ENCODE measurements at regions not wholly inside any gene's neighbourhood (a gene's known extent, or its start where the extent isn't known, plus 50 kb on each side); places are given as distances from the start of the nearest gene placed in this dataset.
"Not testable (repeated sequence)": the region's sequence is repeated elsewhere in the genome, so short reads cannot be mapped to it uniquely, and the experiment has no call there.

DNA sequence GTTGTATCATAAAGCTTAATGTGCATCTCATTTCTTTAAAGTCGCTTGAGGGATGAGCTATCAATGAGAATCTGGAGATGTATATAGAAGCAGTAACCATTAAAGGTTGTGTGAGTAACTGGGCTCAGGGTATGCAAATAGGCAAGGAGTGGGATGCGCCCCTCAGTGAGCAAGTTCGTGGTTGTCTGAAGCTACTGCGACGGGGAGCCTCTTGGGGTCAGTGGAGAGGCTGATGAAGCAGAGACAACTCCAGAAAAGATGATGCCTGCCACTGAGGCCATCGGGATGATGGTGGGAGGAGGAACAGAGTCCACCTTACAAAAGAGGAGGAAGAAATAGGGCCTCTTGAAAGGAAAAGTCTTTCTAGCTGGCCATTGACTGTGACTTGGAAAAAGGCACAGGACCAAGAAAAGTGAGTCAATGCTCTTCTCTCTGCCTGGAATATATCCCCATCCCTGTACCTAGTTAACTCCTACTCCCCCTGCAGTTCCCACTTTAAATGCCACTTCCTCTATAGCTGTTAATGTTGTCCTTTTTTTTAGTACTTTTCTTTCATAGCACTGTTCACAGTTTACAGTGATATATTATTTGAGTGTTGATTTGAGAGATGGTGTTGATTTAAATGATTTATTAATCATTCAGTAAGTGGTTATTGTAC lies 51.4 kb upstream of the LSM6 start:
- DNase-seq, result peak; percentile 9

DNA sequence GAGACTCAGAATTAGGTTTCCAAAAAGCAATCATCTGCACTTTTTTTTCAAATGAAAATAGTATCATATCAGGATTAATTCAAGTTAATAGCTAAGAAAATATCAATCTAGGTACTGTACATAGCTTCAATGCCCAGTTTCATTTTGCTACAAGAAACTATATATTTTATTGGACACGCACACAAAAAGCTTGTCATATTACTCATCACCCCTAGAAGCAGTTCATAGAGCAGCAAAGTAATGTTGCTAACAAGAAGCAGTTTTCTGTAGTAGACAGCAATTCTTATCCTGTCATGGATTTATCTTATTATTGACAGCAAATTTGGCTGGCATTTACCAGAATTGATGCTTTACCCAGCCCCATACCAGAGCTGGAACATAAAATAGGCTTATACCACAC lies 52.3 kb upstream of the LSM6 start:
- DNase-seq, result no peak

DNA sequence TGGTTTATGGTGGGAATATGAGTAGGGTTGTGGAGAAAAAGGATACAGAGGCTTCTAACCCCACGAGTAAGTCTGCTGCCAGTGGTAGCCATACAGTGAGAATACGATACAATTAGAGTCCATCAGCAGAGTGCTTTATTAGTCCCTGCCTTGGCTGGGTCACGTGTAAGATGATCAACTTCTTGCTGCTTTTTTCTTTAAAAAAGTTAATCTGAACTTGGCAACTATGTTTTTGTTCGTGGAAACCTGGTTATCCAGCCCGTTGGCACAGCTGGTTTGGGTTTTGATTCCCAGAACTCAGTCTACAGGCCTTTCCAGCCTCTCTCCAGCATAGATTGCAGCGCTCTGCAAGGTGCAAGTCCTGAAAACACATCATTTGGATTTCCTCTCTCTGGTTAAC lies 53.1 kb upstream of the LSM6 start:
- no peak for DNase-seq

DNA sequence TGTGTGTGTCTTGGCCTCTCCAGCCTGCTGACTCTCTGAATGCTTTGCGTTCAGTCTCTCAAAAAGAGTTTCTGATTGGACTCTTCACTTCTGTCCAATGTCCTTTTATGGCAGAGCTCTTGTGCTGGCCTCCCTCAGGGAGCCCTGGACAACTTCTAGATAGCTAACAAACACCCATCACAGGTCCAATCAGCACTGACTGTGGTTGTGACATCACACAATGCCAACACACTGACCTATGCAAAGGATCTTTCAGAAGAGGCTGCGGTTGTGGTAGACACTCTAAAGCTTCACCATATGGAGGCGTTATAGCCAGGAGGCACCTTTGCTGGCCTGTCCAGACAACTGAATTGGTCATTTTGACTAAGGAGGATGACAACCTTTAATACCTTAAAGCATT lies 53.8 kb upstream of the LSM6 start:
- no peak for DNase-seq

DNA sequence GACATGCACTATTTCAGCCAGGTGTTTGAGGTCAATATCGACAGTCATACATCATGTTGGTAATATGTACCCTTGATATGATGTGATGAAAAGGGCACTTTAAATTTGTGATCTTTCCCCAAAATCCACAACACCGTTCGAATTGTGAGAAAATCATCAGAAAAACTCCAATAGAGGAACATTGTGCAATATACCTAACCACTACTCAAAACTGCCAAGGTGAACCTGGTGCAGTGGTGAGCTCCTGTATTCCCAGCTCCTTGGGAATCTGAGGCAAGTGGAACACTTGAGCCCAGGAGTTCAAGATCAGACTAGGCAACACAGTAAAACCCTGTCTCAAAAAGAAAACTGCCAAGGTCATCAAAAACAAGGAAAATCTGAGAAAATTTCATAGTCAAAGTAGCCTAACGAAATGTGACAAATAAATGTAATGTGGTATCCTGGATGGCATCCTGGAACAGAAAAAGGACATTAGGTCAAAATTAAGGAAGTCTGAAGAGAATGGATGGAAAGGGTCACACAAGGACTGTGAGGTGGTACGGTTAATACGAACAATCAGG lies 55.6 kb upstream of the LSM6 start:
- DNase-seq, result no peak

DNA sequence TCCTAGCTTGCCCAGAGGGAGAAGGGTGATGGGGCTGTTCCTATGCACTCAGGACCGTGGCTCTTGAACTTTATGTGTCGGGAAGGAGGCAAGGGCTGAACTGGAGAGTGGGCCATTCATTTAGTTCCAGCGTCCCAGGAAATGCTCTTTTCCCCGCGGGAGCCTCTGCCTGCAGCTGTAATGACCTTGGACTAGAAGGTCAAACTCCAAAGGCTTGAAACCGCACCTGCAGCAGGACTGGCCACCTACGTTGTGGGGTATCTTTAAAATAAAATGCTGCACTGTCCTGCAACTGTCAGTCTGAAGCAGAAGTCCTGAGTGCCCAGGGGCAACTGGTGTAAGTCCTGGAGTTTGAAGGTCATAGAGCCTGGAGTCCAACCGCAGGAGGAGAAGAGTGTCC lies 61.5 kb upstream of the LSM6 start:
- no peak for DNase-seq

DNA sequence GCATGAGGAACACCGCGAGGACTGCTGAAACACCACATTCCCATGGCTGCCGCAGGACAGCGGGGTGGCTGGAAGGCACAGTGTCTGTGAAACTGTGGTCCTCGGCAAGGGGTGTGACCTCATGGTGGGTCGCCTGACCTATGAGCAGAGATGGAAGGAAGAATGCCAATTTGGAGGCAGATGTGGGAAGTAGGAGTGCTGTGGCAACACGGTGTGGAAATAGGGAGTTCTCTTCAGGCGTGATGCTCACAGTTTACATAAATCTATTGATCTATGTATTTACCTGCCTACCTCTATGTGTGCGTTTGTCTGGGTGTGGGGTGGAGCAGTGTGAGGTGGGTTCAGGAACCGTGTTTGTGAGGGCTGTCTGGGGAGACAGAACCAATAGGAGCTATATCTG lies 62.3 kb upstream of the LSM6 start:
- DNase-seq, result no peak

DNA sequence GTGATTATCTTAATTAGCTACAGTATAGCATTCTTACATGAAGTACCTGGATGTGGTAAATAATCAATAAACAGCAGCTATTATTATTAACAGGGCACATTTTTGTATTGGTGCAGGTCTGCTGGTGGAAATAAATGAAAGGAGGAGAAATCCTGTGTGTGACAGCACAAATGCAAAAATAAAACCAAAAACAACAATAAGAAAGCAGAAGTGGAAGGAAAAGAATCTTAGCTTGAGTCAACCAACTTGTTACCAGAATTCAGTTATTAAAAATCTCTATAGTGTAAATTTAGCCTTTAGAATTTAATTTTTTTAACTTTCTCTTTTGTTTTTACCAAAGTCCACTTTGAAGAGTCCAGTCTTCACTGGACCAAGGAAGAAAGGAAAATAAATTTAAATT lies 63.1 kb upstream of the LSM6 start:
- DNase-seq, result no peak

DNA sequence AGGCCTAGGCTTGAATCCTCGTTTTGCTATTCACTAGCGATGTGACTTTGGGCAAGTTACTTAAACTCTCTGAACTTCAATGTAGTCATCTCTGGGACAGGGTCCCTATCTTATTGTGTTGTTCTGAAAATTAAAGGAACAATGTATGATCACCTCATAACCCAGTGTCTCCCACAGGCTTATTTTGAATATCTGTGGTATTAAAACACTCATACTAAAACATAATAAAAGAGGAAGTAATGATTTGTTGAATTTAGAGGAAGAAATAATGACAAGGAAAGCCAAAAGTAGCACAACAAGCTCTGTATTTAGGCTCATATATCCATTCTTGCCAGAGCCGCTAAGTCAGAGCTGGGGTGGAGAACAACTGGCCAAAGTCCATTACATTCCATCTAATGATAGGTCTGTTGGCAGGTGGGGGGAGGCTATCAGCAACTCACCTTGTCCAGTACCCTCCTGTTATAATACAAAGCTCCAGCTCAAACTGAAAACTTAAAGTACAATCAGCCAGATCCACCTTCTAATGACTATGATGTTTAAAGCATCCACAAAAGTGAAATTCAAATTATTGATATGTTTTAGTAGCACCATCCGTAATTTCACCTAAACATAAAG lies 64.5 kb upstream of the LSM6 start:
- no peak for DNase-seq

DNA sequence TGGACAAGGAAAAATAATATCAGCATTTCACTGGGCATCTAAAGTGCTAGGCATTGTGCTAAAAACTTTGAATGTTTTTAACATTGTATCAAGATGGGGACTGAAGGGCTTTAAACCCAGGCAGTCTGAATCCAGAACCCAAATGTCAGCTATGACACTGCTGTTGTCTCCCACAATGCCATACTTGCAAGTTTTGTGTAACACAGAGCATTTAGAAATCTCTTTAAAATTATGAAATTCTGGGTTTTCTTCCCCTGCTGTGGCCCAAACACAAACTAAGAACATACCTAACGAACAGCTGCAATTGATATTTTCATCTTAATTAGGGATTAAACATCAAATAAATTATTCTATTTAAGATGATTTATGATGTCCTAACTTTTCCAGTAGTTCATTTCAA lies 66.8 kb upstream of the LSM6 start:
- no peak for DNase-seq

DNA sequence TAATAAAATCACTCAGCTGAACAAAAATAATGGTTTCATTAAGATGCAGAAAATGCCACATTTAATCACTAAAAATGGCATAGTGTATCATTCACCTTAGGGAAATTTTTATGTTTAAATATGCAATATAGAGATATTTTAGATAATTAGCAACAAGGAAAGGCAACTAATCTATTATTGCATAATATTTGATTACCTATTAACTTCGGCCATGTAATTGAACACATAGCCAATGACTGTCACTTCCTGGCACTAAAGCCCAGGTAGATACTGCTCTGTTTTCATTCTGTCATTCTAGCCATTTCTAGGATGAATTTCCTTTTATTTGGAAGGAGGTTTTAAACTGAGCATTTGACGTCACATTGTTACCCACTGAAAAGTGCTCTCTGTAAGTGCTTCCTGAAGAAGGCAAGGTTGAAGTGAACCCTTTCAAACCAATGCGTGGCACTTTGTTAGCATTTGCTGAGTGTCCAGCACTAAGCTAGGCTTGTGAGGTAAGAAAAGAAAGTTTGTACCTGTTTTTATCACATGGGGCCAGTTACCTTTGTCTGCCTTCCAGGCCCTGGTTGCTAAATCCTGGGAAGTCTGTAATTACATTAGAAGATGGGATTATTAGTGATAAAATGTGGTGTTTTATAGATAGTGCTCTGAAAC lies 67.8 kb upstream of the LSM6 start:
- DNase-seq, result no peak

DNA sequence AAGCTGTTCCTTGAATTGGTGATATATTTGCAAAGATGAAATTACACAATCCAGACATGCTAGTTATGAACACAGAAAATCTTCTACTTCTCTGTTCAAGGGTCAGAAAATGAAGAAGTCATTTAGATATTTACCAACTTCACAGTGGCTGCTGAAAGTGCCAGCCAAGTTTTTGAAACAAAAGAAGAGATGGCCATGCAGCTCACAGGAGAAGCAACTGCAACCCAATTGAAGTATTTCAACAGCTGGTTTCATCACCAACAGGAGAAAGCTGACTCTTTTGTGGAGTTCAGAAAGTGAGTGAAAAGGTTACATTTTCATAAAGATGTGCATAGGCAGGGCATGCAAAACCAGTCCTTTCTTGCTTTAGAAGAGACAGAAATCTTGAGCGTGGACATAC lies 70.1 kb upstream of the LSM6 start:
- no peak for DNase-seq

DNA sequence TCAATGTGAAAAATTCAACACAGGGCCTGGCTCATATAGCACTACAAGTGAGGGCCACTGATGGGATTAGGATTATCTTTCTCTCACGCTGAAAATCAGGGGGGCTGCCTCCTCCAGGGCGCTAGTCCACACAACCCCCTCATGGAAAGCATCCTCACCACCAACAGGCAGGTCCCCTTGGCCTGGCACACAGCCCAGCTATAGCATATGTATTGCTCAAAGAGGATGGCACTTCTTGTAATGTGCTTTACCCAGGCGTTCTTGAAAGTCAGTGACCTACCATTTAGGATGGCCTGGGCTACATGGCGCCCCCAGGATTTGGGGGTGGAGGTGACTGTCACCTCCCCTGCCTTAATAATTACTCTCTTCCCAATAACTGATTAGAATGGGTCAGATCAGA lies 71.0 kb upstream of the LSM6 start:
- DNase-seq, result no peak

DNA sequence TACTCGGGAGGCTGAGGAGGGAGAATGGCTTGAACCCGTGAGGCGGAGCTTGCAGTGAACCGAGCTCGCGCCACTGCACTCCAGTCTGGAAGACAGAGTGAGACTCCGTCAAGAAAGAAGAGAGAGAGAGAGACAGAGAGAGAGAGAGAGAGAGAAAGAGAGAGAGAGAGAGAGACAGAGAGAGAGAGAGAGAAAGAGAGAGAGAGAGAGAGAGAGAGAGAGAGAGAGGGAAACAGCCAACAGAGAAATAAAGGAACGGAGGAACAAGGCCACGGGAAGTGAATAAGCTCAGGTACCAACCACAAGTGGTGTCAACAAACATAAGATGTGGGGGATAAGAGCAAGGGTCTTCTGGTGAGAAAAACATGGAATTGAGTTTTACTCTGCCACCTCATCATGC lies 71.5 kb upstream of the LSM6 start:
- not testable (repeated sequence) for DNase-seq

DNA sequence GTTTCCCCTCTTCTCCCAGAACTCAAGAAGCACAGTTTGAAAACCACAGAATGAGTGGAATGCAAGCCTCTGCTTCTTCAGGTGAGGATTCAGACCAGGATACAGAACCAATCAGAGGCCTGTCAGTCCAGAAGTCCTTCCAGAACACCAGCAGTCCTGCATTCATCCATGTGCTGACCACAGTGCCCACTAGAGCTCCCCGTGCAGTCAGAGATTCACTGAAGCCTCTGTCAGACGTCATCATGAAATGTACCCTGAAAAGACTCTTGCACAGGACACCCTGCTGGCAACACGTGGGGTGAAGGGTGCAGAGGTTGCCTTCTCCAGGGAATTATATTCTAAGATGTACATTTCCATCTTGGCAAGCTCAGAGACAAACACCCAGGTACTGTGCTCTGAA lies 75.9 kb upstream of the LSM6 start:
- no peak for DNase-seq

DNA sequence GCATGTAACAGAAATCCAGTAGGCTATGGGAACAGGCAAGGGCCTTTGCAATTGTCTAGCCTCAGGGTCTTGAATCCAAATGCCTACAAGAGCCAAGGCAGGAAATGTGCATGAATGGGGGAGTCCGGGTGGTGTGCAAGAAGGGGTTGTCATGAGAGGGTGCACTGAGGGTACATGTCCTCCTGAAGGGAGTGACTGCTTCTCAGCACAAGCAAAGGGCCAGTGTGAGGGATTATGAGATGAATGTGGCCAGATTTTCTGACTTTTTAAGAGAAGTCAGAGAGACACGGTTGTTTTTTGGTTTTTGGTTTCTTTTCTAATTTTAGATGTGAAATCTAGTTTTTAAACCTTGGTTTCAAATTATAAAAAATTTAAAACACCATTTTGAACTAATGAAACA lies 76.5 kb upstream of the LSM6 start:
- DNase-seq, result no peak

DNA sequence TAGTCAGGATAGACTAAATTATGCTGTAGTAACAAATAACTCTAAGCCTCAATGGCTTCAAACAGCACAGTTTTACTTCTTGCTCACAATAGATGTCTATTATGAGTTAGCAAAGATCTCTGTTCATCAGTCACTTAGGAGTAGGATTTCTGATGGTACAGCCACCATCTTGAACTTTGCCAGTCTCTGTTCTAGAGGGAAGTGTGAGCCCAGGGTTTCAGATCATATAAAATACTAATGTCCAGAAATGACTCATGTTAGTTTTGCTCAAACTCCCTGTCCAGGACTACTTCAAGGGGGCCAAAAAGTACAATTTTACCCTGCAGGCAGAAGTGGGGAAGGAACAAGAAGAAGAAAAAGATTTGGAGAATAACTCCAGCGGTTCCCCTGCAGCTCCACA lies 77.1 kb upstream of the LSM6 start:
- no peak for DNase-seq

DNA sequence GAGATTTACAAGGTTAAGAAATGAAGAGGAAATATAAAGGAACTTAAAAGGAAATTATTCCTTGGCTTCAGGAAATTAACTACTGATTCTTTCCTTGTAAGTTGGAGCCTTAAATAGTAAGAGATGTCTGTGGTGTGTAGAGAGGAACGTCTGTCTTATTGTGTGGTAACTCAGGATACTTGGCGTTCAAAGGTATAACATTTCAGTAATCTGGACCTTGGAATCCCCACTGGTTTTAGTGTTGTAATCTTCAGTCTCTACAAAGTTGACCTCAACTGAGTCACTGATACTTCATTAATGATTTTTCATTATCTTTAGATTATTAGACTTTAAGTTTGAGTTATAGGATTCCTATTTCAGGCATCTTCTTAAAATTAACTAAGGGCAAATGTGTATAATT lies 79.1 kb upstream of the LSM6 start:
- DNase-seq, result no peak

DNA sequence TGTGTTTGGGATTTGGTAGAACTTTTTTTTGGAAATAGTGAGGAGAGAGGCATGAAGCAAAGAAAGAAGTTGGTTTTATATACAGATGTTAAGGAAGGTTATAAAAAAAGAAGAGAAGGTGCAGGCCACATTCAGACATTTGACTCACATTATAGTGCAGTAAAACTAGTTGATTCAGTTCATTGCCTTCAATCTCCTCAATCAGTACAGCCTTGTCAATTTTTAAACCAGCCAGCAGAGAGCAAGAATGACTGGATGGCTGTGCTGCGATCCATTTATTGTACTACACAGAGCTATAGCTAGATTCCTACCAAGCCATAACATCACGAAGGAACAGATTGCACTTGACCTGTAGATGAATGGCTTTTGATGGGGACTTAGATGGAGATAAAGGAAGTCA lies 79.7 kb upstream of the LSM6 start:
- no peak for DNase-seq

DNA sequence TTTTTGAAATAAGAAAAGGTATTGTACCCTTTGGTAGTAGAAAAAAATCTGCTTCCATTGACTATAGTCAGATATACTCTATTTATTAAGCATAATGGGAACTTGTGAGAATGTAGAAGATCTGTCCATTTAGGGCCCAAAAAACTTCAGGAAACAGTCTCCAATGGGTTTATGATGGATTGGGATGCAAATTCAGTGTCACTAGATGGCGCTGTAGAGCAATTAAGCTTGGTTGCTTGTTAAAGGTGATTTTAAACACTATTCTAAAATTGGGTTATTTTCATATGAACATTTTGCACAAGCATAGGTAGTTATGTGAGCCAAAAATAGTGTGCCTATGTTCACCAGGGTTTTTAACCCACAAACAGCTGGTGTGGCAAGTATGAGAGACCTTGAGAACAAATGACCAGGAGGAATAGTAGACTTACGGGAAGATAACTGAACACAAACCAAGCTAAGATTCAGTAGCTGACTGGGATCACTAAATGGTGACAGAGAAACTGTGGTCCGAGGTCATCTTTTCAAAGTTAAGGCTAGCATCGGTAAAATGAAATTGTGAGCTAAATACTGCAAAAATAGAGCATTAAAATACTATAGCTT lies 80.3 kb upstream of the LSM6 start:
- DNase-seq, result peak; percentile 43

DNA sequence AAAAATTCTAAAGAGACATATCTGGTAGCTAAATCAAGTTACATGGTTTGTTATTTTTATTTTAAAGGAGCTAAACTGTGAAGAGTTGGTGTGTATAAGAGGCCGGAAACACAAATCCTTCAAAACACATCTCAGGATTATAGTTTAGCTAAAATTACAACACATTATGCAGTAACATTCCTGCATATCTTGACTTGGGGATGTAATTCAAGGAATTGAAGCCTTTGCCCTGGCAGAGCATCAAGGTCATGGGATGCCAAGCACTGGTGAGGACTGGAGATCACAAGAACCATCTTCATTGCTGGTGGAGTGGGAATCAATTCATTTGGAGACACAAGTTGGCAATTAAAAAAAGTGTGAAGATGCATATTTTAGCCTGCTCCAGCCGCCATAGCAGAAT lies 86.8 kb upstream of the LSM6 start:
- DNase-seq, result no peak

DNA sequence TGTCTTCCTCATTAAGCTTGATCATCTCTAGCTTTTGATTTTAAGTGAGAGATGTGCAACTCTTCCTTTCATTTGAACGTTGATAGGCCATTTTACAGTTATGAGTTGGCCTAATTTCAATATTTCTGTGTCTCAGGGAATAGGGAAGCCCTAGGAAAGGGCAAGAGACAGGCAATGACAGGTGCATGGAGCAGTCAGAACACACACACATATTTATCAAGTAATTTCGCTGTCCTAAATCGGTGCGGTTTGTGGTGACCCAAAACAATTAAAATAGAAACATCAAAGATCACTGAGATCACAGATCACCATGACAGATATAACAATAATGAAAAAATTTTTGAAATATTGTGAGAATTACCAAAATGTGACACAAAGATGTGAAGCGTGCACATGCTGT lies 87.7 kb upstream of the LSM6 start:
- DNase-seq, result no peak

DNA sequence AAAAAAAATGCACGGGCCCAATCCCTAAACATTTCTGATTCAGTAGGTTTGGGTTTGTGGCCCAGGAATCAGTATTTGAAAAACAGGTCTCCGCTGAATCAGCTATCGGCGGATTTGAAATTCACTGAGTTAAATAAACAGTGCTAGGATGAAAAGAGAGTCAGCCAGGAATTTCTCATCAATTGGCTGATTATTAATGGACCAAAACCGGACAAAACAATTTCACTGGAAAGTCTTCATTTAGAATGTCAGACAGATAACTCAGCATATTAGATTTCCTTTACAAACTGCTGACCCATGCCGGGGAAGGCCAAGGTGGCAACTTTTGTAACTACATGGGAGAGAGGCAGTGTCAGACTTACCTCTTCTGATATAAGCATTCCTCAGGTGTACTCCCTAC lies 99.4 kb upstream of the LSM6 start:
- no peak for DNase-seq

DNA sequence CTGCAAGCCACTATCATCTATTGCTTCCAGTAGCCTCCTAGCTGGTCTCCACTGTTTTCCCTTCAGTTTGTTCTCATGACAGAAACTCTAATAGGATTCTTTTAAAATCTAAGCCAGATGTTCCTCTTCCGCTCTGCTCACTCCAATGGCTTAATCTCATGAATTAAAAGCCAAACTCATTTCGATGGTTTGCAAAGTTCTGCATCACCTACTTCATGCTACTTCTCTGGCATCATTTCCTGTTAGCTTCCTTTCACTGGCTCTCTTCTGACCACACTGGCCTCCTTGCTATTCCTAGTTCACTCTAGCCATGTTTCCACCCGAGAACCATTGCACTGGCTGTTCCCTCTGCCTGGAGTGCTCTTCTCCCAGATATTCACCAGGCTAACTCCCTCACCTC lies 102.0 kb upstream of the LSM6 start:
- peak; percentile 42 for DNase-seq
